ENCODE measurements at regions not wholly inside any gene's neighbourhood (a gene's known extent, or its start where the extent isn't known, plus 50 kb on each side); places are given as distances from the start of the nearest gene placed in this dataset.

DNA sequence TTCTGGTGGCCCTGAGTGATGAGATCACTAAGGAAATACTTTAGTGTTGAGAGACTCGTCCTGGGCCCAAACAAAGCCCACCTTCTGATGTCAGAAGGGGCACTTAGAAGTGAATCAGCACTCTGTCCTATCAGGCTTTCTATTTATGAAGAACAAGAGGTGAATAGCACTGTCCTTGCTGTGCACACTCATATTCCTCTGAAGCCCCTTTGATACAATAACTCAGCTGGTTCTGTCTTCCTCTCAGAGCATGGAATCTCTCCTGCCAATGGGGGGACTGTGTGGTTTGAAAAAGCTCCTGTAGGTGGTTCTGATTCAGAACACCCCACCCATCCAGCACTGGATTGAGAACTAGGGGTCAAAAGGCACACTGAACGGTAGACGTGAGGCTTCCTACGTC is 348.1 kb downstream of the ETS1 start:
- FAIRE-seq (no peak), DNase-seq (ENCODE audit: low read depth) (no peak)
- TF ChIP-seq, protein P1, sequence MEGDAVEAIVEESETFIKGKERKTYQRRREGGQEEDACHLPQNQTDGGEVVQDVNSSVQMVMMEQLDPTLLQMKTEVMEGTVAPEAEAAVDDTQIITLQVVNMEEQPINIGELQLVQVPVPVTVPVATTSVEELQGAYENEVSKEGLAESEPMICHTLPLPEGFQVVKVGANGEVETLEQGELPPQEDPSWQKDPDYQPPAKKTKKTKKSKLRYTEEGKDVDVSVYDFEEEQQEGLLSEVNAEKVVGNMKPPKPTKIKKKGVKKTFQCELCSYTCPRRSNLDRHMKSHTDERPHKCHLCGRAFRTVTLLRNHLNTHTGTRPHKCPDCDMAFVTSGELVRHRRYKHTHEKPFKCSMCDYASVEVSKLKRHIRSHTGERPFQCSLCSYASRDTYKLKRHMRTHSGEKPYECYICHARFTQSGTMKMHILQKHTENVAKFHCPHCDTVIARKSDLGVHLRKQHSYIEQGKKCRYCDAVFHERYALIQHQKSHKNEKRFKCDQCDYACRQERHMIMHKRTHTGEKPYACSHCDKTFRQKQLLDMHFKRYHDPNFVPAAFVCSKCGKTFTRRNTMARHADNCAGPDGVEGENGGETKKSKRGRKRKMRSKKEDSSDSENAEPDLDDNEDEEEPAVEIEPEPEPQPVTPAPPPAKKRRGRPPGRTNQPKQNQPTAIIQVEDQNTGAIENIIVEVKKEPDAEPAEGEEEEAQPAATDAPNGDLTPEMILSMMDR (IDR thresholded peaks at IDR 0.05; ENCODE audit: insufficient read depth, low read length, severe bottlenecking): no peak
- H3K36me3 ChIP-seq (ENCODE audit: control insufficient read depth, insufficient read depth, low read length): no peaks in the 10 kb centered on the region
- no peaks in the 10 kb centered on the region for H3K27me3 ChIP-seq (ENCODE audit: control insufficient read depth, insufficient read depth, low read length)
- no peak overlapping the region for H3K4me3 ChIP-seq (ENCODE audit: low read depth, low read length)

DNA sequence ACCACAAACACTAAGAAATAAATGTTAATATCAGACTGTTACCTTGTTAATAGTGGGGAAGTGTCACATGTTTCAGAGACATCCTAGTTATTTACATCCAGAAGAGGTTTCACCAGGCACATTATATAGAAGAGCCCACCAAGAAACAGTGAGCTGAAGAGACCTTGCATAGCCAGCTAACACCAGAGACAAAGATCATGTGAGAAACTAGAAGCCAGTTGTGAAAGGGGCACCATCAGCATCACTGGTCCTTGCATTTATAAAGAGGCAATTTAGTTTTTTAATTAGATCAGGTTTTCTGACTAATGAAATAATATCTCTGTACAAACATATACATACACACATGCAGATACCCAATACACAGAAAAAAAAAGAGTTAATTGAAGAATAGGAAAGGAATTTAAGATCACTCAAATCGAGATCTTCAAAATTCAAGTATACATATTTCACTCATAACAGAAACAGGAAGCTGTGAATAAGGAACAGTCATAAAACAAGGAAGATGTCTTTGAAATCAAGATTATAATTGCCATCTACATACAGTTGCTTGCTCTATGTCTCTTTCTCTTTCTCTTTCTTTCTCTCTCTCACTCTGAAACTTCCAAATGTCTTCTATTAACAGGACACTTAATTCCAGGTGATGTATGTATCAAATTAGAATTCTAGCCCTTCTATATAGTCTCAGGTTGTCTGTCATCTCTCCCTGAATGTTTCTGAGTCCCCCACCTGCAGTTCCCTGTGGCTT is 348.7 kb downstream of the ETS1 start:
- no peak for FAIRE-seq
- DNase-seq (ENCODE audit: low read depth): no peak
- TF ChIP-seq, protein P1 (IDR thresholded peaks at IDR 0.05; ENCODE audit: insufficient read depth, low read length, severe bottlenecking): no peak

DNA sequence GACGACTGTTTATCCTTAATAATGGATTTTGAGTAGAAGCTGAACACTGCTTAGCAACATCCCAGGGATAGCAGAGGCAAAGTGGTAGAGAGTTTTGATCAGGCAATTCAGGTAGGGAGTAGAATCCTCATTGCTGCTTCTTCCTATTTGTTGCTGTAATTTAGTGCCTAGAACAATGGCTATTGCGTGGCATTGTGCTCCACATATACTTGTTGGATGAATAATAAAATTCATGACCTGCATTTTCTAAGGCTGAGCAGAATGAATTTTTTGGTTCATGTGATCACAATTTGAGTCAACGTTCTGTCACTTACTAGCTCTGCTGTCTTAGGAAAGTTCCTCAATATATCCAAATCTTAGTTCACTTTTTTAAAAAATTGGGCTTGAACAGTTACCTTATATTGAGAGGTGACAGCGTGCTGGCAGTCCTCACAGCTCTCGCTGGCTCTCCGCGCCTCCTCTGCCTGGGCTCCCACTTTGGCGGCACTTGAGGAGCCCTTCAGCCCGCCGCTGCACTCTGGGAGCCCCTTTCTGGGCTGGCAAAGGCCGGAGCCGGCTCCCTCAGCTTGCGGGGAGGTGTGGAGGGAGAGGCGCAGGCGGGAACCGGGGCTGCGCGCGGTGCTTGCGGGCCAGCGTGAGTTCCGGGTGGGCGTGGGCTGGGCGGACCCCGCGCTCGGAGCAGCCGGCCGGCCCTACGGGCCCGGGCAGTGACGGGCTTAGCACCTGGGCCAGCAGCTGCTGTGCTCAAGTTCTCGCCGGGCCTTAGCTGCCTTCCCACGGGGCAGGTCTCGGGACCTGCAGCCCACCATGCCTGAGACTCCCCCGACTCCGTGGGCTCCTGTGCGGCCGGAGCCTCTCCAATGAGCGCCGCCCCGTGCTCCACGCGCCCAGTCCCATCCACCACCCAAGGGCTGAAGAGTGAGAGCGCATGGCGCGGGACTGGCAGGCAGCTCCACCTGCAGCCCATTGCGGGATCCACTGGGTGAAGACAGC is 350.6 kb downstream of the ETS1 start:
- no peak overlapping the region for H3K4me3 ChIP-seq (ENCODE audit: low read depth, low read length)
- TF ChIP-seq, protein P1 (IDR thresholded peaks at IDR 0.05; ENCODE audit: insufficient read depth, low read length, severe bottlenecking): no peak
- H3K36me3 ChIP-seq (ENCODE audit: control insufficient read depth, insufficient read depth, low read length): no peaks in the 10 kb centered on the region
- no peaks in the 10 kb centered on the region for H3K27me3 ChIP-seq (ENCODE audit: control insufficient read depth, insufficient read depth, low read length)
- DNase-seq (ENCODE audit: low read depth) (no peak), FAIRE-seq (no peak)

More for the DNA sequence above, 348.7 kb downstream of the ETS1 start:
- no peaks in the 10 kb centered on the region for H3K27me3 ChIP-seq (ENCODE audit: control insufficient read depth, insufficient read depth, low read length)
- H3K4me3 ChIP-seq (ENCODE audit: low read depth, low read length): no peak overlapping the region
- no peaks in the 10 kb centered on the region for H3K36me3 ChIP-seq (ENCODE audit: control insufficient read depth, insufficient read depth, low read length)

DNA sequence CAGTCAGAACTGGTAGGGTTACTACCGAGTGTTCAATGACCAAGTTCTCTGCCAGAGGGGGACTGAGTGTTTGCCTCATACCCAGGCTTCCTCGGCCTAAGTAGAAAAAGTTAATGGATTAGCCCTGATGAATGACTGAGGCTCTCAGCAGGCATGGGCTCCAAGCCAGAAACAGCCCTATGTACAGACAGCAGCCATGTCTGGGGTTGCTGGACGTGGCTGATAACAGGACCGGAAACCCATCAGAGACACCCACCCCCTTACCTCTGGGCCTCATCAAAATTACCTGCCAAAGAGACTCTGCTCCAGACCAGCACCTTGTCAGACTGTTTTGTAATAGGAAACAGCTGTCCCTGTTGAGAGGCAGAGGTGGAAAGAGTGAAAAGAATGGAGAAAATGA is 351.4 kb downstream of the ETS1 start:
- TF ChIP-seq, protein P1 (IDR thresholded peaks at IDR 0.05; ENCODE audit: insufficient read depth, low read length, severe bottlenecking): no peak
- FAIRE-seq (no peak), DNase-seq (ENCODE audit: low read depth) (no peak)
- Histone ChIP-seq H3K4me3 (ENCODE audit: low read depth, low read length) (no peak overlapping the region), H3K36me3 (ENCODE audit: control insufficient read depth, insufficient read depth, low read length) (no peaks in the 10 kb centered on the region), H3K27me3 (ENCODE audit: control insufficient read depth, insufficient read depth, low read length) (no peaks in the 10 kb centered on the region)

DNA sequence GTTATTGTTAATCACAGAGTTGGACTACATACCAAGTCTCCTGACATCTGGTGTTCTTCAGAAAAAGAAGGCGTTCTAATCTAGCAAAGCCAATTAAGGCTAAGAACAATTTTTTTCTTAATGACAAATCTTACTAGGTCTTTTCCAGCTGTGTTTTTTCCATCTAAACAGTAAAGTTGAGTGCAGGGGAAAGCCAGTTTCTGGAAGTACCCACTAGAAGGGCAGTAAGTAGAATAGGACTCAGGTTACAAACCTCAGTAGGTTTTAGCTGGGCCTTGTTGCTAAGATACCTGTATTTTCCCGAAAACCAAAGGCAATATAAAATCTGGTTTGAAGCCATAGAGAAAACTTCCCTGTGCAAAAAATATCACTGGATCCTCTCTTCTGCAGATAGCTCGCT is 351.9 kb downstream of the ETS1 start:
- Histone ChIP-seq H3K27me3 (ENCODE audit: control insufficient read depth, insufficient read depth, low read length) (no peaks in the 10 kb centered on the region), H3K36me3 (ENCODE audit: control insufficient read depth, insufficient read depth, low read length) (no peaks in the 10 kb centered on the region), H3K4me3 (ENCODE audit: low read depth, low read length) (no peak overlapping the region)
- TF ChIP-seq, protein P1 (IDR thresholded peaks at IDR 0.05; ENCODE audit: insufficient read depth, low read length, severe bottlenecking): no peak
- DNase-seq (ENCODE audit: low read depth) (no peak), FAIRE-seq (no peak)

Data from bronchial epithelial cell (primary cell).